Stomach (tissue), 8 donors: ENCODE measurements at regions not wholly inside any gene's neighbourhood (a gene's known extent, or its start where the extent isn't known, plus 50 kb on each side); places are given as distances from the start of the nearest gene placed in this dataset.

Source experiments
- DNase-seq, 2 donors: peaks; one replicate each; pipeline versions ENCODE4 v3.0.0 to v3.0.0-alpha.2; 2013 to 2019
- H3K27ac ChIP-seq, 5 donors: fragments of 200-600 bp in 4 of 5; sonication (generic) in 4 of 5; one replicate each; pipeline ENCODE4 v1.5.1; 2013 to 2019; ENCODE audit warnings: mild to moderate bottlenecking in 1 of 5, moderate library complexity in 1 of 5
- H3K27me3 ChIP-seq, 3 donors: fragments of 200-600 bp; sonication (generic); one replicate each; pipeline ENCODE4 v1.5.1; 2017 to 2019; ENCODE audit warnings: mixed run types in 1 of 3
- H3K36me3 ChIP-seq, 4 donors: fragments of 200-600 bp; sonication (generic); 1 replicate in 3 of 4; 2 replicates in 1 of 4; pipeline ENCODE4 v1.5.1; 2016 to 2019
- H3K4me1 ChIP-seq, 4 donors: fragments of 200-600 bp; sonication (generic); one replicate each; pipeline ENCODE4 v1.5.1; 2016 to 2019
- H3K4me3 ChIP-seq, 4 donors: fragments of 200-600 bp; sonication (generic) in 3 of 4; one replicate each; pipeline ENCODE4 v1.5.1; 2016 to 2019; ENCODE audit warnings: mild to moderate bottlenecking in 1 of 4
- H3K9me3 ChIP-seq, 4 donors: fragments of 200-600 bp; sonication (generic); one replicate each; pipeline ENCODE4 v1.5.1; 2016 to 2019
- CTCF ChIP-seq, 7 experiments: fragments of 450-650 bp in 4 of 7; fragments of 200-600 bp in 3 of 7; sonication (generic) in 3 of 7; IDR thresholded peaks; one replicate each; pipeline ENCODE4 v1.5.1; 2016 to 2019; ENCODE audit warnings: antibody characterized with exemption in 7 of 7, control low read depth in 2 of 7, mild to moderate bottlenecking in 1 of 7
- EP300 ChIP-seq: sonication (generic); formaldehyde crosslinking; IDR thresholded peaks from one replicate; pipeline ENCODE4 v1.6.1; 2017; ENCODE audit warnings: antibody characterized with exemption
- POLR2A ChIP-seq, 4 donors: fragments of 450-650 bp; IDR thresholded peaks; one replicate each; pipeline ENCODE4 v1.6.1; 2016; ENCODE audit warnings: antibody characterized with exemption in 4 of 4, control low read depth in 2 of 4, mild to moderate bottlenecking in 1 of 4, moderate library complexity in 1 of 4
- POLR2AphosphoS5 ChIP-seq, 3 donors: sonication (generic); formaldehyde crosslinking; IDR thresholded peaks; one replicate each; pipeline ENCODE4 v1.6.1; 2016; ENCODE audit warnings: antibody characterized with exemption in 3 of 3
- WGBS, 5 donors: extraction: QIAGEN DNeasy Blood & Tissue Kit in 3 of 5; methylation state at CpG; one replicate each; pipeline versions ENCODE4 v1.1.5 to v1.1.7; 2013 to 2018; 5-methylcytosine and 5-hydroxymethylcytosine counted together
- intact Hi-C: fragments of 100-400 bp; cut with DNase I; formaldehyde crosslinking; loops from one replicate; pipeline ENCODE4 v1.15.1; 2023; ENCODE audit warnings: low total_unique reads
- donor health status: healthy with polysubstance abuse.
- donor health status: Bipolar disorder and iron deficiency.
- donor health status: healthy.

GRCh38 chr6:98546376-98546775 is 288.0 kb upstream of the POU3F2 start:
- Histone ChIP-seq H3K27ac (no peak overlapping the region), H3K36me3 (no peaks in the 10 kb centered on the region), H3K4me3 (no peak overlapping the region), H3K4me1 (no peaks in the 10 kb centered on the region), H3K9me3 (no peaks in the 10 kb centered on the region), H3K27me3 (no peaks in the 10 kb centered on the region)
- DNase-seq, result no peak
- intact Hi-C loops, result no loop called here
- no peak for TF ChIP-seq EP300
- no peak for TF ChIP-seq POLR2AphosphoS5 (IDR thresholded peaks at IDR 0.05)
- no peak for TF ChIP-seq POLR2A (IDR thresholded peaks at IDR 0.05)
- no peak for TF ChIP-seq CTCF (IDR thresholded peaks at IDR 0.05)
- WGBS, 5 donors, result 52 to 67% (median 56%) methylated on average over 2 of the region's 2 CpGs

GRCh38 chr6:98547151-98547550 is 287.2 kb upstream of the POU3F2 start:
- no peaks in the 10 kb centered on the region for H3K4me1 ChIP-seq
- 61 to 68% (median 62%) methylated on average over 6 of the region's 6 CpGs for WGBS, 5 donors
- no peak for TF ChIP-seq EP300
- no peak for TF ChIP-seq POLR2A (IDR thresholded peaks at IDR 0.05)
- TF ChIP-seq POLR2AphosphoS5 (IDR thresholded peaks at IDR 0.05), result no peak
- no peak for TF ChIP-seq CTCF (IDR thresholded peaks at IDR 0.05)

GRCh38 chr6:98547634-98548033 is 286.7 kb upstream of the POU3F2 start:
- TF ChIP-seq POLR2A (IDR thresholded peaks at IDR 0.05), result no peak
- TF ChIP-seq CTCF (IDR thresholded peaks at IDR 0.05), result no peak
- TF ChIP-seq EP300, result no peak
- TF ChIP-seq POLR2AphosphoS5 (IDR thresholded peaks at IDR 0.05), result no peak
- H3K4me1 ChIP-seq, result no peaks in the 10 kb centered on the region

More at GRCh38 chr6:98547151-98547550, 287.2 kb upstream of the POU3F2 start:
- no peak for DNase-seq
- intact Hi-C loops, result no loop called here
- Histone ChIP-seq H3K36me3 (no peaks in the 10 kb centered on the region), H3K27me3 (no peaks in the 10 kb centered on the region), H3K4me3 (no peak overlapping the region), H3K27ac (no peak overlapping the region), H3K9me3 (no peaks in the 10 kb centered on the region)

GRCh38 chr6:98548301-98548700 is 286.1 kb upstream of the POU3F2 start:
- H3K4me3 ChIP-seq, result no peak overlapping the region
- TF ChIP-seq POLR2AphosphoS5 (IDR thresholded peaks at IDR 0.05) (no peak), POLR2A (IDR thresholded peaks at IDR 0.05) (no peak), CTCF (IDR thresholded peaks at IDR 0.05) (no peak), EP300 (no peak)
- H3K36me3 ChIP-seq, result no peaks in the 10 kb centered on the region
- intact Hi-C loops, result no loop called here
- no peak for DNase-seq
- no peaks in the 10 kb centered on the region for H3K9me3 ChIP-seq
- H3K27me3 ChIP-seq, result no peaks in the 10 kb centered on the region
- 37 to 53% (median 45%) methylated on average over 1 of the region's 1 CpG for WGBS, 5 donors
- no peaks in the 10 kb centered on the region for H3K4me1 ChIP-seq
- no peak overlapping the region for H3K27ac ChIP-seq

More at GRCh38 chr6:98547634-98548033, 286.7 kb upstream of the POU3F2 start:
- H3K4me3 ChIP-seq, result no peak overlapping the region
- no peak overlapping the region for H3K27ac ChIP-seq
- H3K9me3 ChIP-seq, result no peaks in the 10 kb centered on the region
- intact Hi-C loops, result no loop called here
- DNase-seq, result peak in 1 of 2 donors; percentile 23
- H3K27me3 ChIP-seq, result no peaks in the 10 kb centered on the region
- H3K36me3 ChIP-seq, result no peaks in the 10 kb centered on the region
- 45 to 60% (median 46%) methylated on average over 5 of the region's 5 CpGs for WGBS, 5 donors
